HAP-1 (cell line): ENCODE measurements at regions not wholly inside any gene's neighbourhood (a gene's known extent, or its start where the extent isn't known, plus 50 kb on each side); places are given as distances from the start of the nearest gene placed in this dataset.

Source experiments
- DNase-seq, 2 experiments: peaks; one replicate each; pipeline ENCODE4 v3.0.0-alpha.2; 2016 to 2020; ENCODE audit warnings: low spot score in 2 of 2
- H3K27me3 ChIP-seq: fragments of 250-450 bp; sonication (Bioruptor Pico); 2 replicates; pipeline ENCODE4 v1.5.1; 2020; ENCODE audit warnings: low read depth, mild to moderate bottlenecking, moderate library complexity
- H3K36me3 ChIP-seq: fragments of 250-450 bp; sonication (Bioruptor Pico); replicated peaks from 2 replicates; pipeline ENCODE4 v1.5.1; 2020; ENCODE audit warnings: mild to moderate bottlenecking
- H3K4me1 ChIP-seq: fragments of 250-450 bp; sonication (Bioruptor Pico); 2 replicates; pipeline ENCODE4 v1.5.1; 2020; ENCODE audit warnings: mild to moderate bottlenecking
- H3K4me3 ChIP-seq: fragments of 250-450 bp; sonication (Bioruptor Pico); 2 replicates; pipeline ENCODE4 v1.5.1; 2020; ENCODE audit warnings: mild to moderate bottlenecking, moderate library complexity
- H3K9me3 ChIP-seq: fragments of 250-450 bp; sonication (Bioruptor Pico); 2 replicates; pipeline ENCODE4 v1.5.1; 2020; ENCODE audit warnings: mild to moderate bottlenecking, moderate library complexity
- in situ Hi-C: fragments of 300-500 bp; cut with MboI; formaldehyde crosslinking; loops from 3 replicates; pipeline ENCODE4 v1.14.3; 2020; ENCODE audit warnings: low sequenced_read_pairs, inconsistent platforms, mixed read lengths

DNA sequence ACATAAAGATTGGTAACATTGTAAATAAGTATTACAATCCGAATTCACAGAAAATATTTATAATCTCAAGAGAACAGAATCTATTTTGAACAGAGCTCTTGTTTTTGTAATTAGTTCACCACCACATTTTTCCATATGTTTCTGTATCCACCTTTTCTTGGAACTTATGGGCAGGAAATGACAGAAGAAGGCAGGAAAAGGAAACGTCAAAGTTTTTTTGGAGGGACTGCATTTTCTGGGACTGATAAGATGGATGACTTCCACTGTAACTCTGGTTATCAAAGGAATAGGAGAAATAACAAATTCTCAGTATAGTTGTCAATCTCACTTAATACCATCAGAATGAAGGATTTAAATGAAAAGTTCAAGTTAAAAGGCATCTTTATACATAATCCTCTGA is 75.1 kb upstream of the SMNDC1 start:
- H3K27me3 ChIP-seq, result peaks cover 2% of the 10 kb centered on the region; the same call in 1 of the 2 replicates
- no peaks in the 10 kb centered on the region for H3K4me1 ChIP-seq
- DNase-seq, result no peak
- no peaks in the 10 kb centered on the region for H3K36me3 ChIP-seq
- no peak overlapping the region for H3K4me3 ChIP-seq
- in situ Hi-C loops, result no loop called here
- H3K9me3 ChIP-seq, result no peaks in the 10 kb centered on the region

DNA sequence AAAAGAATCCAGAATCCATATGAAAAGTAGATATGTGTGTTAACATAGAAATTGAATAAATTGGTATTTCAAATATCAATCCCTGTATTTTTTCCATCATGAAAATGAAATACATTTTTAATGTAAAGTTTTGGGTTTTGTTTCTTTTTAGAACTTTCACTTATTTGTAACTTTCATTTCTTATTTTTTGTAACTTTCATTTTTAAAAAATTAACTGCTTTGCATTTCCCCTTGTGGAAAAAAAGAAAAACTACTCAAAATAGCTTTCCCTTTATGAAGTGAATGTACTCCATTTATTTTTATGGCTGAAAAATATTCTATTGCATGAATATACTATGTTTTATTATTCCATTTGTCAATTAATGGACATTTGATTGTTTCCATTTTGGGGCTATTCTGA is 75.6 kb upstream of the SMNDC1 start:
- Histone ChIP-seq H3K9me3 (no peaks in the 10 kb centered on the region), H3K36me3 (no peaks in the 10 kb centered on the region), H3K4me3 (no peak overlapping the region), H3K27me3 (peaks cover 2% of the 10 kb centered on the region; the same call in 1 of the 2 replicates), H3K4me1 (no peaks in the 10 kb centered on the region)
- in situ Hi-C loops, result no loop called here
- DNase-seq, result no peak

DNA sequence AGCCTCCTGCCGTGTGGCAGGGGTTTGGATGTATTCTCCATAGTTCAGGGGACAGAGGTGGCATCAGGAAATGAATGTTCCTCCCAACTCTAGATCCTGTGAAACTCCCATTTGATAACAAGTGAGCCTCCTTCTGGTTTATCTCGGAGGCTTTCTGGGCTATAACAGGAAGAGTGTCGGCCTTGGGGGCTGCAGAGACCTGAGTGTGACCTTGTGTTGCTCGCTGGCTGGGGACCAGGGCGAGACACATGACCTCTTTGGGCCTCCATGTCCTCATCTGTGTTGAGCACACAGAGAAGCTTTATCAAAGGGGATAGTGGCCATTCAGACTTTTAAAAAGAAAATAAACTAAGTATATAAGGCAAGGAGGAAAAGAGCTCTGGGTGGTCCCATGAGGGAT is 78.0 kb upstream of the SMNDC1 start:
- no peak for DNase-seq
- in situ Hi-C loops, result no loop called here
- Histone ChIP-seq H3K4me3 (no peak overlapping the region), H3K27me3 (peaks cover 2% of the 10 kb centered on the region; the same call in 1 of the 2 replicates), H3K4me1 (no peaks in the 10 kb centered on the region), H3K36me3 (no peaks in the 10 kb centered on the region), H3K9me3 (no peaks in the 10 kb centered on the region)

DNA sequence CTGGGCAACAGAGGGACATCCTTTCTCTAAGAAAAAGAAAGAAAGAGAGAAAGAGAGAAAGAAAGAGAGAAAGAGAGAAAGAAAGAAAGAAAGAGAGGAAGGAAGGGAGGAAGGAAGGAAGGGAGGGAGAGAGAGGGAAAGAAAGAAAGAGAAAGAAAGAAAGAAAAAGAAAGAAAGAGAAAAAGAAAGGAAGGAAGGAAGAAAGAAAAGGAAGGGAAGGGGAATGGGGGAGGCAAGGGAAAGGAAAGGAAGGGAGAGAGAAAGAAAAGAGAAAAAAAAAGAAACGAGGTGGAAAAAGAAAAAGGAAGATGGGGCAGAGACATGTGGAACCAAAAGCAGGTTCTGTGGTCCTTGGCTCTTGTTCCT is 82.9 kb upstream of the SMNDC1 start:
- Histone ChIP-seq H3K27me3 (no peaks in the 10 kb centered on the region), H3K4me3 (no peak overlapping the region), H3K9me3 (no peaks in the 10 kb centered on the region), H3K36me3 (no peaks in the 10 kb centered on the region), H3K4me1 (no peaks in the 10 kb centered on the region)
- no peak for DNase-seq
- in situ Hi-C loops, result no loop called here

DNA sequence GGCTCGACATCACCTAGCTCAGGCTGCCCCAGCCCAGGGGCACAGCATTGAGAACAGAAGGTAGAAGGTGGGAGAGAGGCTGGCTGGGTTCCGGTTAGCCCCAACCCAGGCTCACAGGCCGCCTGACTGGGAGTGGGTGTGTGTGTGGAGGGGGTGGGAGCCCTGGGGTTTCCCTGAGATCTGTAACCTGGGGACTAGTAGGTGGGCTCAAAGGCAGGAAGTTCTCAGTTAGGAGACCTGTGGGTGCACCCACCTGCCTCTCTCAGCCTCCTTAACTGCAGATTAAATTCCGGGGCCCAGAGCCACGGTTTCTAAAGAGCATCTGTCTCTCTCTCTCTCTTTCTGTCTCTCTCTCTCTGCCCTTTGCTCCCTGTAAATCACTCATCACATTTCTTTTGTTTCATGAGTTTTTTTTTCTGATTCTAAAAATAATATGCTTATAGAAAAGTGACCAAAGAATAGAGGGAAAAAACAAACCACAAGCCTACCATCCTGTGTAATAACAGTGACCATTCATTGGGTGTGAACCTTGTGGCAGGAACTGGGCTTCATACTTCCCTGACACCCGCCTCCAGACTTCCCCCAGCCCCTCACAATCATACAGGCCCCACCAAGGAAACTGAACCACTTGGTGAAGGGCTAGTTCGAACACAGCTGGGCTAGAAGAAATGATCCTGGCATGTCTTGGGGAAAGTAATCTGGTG is 83.4 kb upstream of the SMNDC1 start:
- H3K9me3 ChIP-seq, result no peaks in the 10 kb centered on the region
- no peak for DNase-seq
- no peaks in the 10 kb centered on the region for H3K27me3 ChIP-seq
- in situ Hi-C loops, result no loop called here
- H3K4me3 ChIP-seq, result no peak overlapping the region
- no peaks in the 10 kb centered on the region for H3K36me3 ChIP-seq
- no peaks in the 10 kb centered on the region for H3K4me1 ChIP-seq

DNA sequence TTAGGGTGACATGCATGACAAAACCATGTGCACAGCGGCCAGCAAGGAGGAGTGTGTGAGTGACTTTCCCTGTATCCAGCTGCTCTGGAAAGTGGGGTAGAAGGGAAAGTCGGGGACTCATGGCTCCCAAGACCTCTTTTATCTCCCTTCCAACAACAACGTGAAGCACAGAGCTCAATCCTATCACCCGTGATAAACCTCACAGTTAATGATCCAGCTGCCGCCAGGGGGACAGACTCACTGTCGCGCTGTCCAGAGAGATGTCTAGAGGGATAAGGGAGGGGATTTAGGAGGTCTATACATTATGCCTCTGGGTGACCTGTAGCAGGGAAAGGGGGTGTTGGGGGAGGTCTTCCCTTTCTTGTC is 84.0 kb upstream of the SMNDC1 start:
- no peak for DNase-seq
- no peaks in the 10 kb centered on the region for H3K27me3 ChIP-seq
- H3K4me1 ChIP-seq, result no peaks in the 10 kb centered on the region
- no peak overlapping the region for H3K4me3 ChIP-seq
- in situ Hi-C loops, result no loop called here
- no peaks in the 10 kb centered on the region for H3K9me3 ChIP-seq
- H3K36me3 ChIP-seq, result no peaks in the 10 kb centered on the region

DNA sequence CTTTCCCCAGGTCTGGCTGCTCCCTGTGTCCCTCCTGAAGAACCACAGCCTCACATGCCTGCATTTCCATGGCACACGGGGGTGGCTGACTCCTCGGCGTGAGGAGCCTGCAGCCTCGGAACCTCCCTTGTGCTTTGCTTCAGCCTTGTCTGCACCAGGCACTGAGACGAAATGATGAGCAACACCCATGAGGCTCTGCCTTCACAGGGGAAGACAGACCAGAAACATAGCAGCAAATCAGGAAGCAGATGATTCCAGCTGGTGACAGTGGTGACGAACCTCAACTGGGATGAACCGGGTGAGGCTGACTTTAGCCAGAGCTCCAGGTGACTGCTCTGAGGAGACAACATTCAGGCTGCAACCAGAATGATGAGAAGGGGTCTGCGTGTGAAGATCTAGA is 84.5 kb upstream of the SMNDC1 start:
- in situ Hi-C loops, result no loop called here
- H3K4me1 ChIP-seq, result no peaks in the 10 kb centered on the region
- no peaks in the 10 kb centered on the region for H3K36me3 ChIP-seq
- no peaks in the 10 kb centered on the region for H3K27me3 ChIP-seq
- no peak for DNase-seq
- H3K9me3 ChIP-seq, result no peaks in the 10 kb centered on the region
- no peak overlapping the region for H3K4me3 ChIP-seq

DNA sequence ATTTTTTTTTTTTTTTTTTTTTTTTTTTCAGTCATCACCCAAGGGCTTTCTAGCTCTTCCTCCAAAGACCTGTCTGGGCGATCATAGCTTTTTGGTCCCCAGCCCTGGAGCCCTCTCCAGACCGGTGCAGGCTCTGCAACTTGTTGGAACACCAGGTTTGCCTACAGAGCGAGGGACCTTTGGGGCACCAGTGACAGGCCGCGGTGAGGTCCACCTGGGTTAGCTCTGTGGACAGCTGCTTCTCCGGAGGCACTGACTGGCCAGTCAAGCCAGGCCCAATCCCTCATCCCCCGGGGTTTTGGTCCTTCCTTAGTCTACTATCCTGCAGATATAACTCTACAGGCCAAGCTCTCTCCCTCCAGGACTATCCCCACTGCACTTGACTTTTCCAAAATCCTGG is 86.8 kb upstream of the SMNDC1 start:
- Histone ChIP-seq H3K9me3 (no peaks in the 10 kb centered on the region), H3K36me3 (no peaks in the 10 kb centered on the region), H3K4me3 (no peak overlapping the region), H3K4me1 (no peaks in the 10 kb centered on the region), H3K27me3 (no peaks in the 10 kb centered on the region)
- in situ Hi-C loops, result no loop called here
- no peak for DNase-seq

DNA sequence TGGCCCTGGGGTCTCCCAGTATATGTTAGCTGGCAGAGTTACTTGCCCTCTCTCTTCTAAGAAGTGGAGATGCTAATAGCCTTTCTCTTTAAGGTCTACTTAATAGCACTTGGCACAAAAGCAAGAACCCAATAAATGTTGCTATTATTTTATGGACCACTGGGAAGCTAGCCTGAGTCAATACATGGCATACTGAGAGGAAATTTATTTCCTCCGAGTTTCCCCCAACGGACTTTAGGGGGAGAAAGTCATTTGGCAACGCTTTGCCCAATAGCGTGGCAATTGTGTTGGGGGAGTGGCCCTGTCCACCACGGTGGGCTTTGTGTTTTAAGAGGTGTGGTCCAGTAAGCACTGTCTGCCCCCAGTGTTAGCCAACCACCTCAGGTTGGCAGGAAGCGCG is 87.4 kb upstream of the SMNDC1 start:
- H3K4me1 ChIP-seq, result no peaks in the 10 kb centered on the region
- in situ Hi-C loops, result no loop called here
- no peak for DNase-seq
- no peaks in the 10 kb centered on the region for H3K27me3 ChIP-seq
- H3K36me3 ChIP-seq, result no peaks in the 10 kb centered on the region
- no peak overlapping the region for H3K4me3 ChIP-seq
- H3K9me3 ChIP-seq, result no peaks in the 10 kb centered on the region

DNA sequence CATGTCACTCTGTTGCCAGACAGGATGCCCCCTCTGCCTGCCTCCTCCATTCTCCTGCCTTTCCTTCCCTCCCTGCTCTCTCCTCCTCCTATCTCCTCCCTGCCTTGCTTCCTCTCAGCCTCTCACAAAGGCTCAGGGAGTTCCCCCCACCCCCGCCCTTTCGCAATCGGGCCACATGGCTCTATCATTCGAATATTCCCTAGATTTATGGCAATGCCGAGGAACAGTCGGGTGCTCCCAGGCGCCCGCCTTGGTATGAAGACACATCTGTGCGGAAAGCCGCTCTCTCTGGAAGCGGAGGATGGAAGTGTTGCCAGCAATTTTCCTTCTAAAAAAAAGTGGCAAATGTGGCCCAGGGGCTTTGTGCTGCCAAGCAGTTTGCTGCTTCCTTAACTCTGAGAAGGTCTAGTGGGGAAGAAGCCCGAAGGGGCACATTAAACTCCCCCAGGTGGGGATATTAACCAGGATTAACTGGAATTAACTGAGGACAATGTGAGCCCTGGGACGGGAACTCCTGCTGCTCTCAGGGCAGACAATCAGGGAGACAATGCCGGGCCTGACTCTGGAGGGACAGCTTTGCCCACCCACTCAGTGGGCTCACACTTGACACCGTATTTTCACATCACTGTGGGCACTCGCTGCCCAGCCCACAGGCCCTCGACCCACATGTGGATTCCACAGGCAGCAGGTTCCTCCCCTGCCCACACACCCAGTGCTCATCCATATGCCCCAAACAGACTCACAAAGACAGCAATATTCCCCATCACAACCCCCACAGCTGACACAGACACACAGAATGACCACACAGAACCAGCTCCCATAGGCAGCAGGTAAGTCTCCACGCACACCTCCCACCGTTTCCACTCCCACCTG is 88.4 kb upstream of the SMNDC1 start:
- in situ Hi-C loops, result no loop called here
- H3K36me3 ChIP-seq, result no peaks in the 10 kb centered on the region
- H3K27me3 ChIP-seq, result no peaks in the 10 kb centered on the region
- no peaks in the 10 kb centered on the region for H3K9me3 ChIP-seq
- H3K4me3 ChIP-seq, result no peak overlapping the region
- DNase-seq, result no peak
- no peaks in the 10 kb centered on the region for H3K4me1 ChIP-seq

DNA sequence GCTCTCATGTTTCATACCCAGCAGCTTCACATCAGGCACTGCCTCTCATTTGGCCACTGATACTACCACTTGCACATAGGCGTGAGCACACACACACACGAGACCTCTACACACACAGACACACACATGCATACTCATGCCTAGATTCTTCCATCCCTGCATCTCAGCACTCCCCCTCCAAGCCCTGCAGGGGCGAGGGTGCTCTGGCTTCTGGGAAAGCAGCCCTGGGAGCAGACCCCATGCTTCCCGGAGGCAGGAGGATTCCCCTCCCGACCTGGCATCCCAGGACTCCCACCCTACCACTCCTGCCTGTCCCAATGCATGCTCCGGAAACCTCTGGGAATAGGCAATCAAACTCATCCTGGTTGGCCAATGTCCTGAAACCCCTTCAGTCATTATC is 89.1 kb upstream of the SMNDC1 start:
- no peak overlapping the region for H3K4me3 ChIP-seq
- in situ Hi-C loops, result no loop called here
- H3K4me1 ChIP-seq, result no peaks in the 10 kb centered on the region
- DNase-seq, result no peak
- no peaks in the 10 kb centered on the region for H3K36me3 ChIP-seq
- H3K9me3 ChIP-seq, result no peaks in the 10 kb centered on the region
- no peaks in the 10 kb centered on the region for H3K27me3 ChIP-seq

DNA sequence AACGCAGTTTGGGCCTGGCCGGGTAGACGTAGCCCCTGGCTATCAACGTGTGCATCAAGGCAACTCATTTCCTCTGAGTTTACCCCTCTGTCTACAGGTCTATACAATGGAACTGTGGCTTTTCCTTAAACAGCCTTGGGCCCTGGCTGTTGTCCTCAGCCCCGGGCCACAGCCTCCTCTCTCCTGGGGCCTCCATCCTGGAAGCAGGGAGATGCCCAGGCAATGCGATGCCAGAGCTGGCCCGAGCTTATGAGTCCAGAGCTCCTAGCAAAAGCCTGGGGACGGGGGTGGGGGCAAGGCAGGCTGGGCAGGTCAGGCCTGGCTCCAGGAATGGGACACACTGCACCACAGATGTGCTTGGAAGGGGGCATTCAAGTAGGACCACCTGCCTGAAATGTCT is 89.6 kb upstream of the SMNDC1 start:
- in situ Hi-C loops, result no loop called here
- Histone ChIP-seq H3K27me3 (no peaks in the 10 kb centered on the region), H3K4me1 (no peaks in the 10 kb centered on the region), H3K4me3 (no peak overlapping the region), H3K36me3 (no peaks in the 10 kb centered on the region), H3K9me3 (no peaks in the 10 kb centered on the region)
- no peak for DNase-seq

DNA sequence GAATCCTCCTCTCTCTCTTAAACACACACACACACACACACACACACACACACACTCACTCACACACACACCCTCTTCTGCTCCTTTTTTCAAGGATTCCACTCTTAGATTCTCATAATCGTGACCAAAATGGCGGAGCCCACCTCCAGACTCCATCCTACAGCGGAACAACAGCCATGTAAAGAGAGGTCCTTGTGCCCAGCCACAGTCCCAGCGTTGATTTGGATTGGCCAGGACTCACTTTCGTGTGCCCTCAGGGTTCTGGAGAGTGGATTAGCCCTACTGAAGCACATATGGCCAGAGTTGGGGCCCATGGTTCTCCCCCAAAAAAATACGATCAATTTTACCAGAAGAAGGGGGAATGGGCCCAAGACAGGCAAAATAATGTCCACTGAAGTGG is 90.2 kb upstream of the SMNDC1 start:
- Histone ChIP-seq H3K9me3 (no peaks in the 10 kb centered on the region), H3K27me3 (no peaks in the 10 kb centered on the region), H3K4me3 (no peak overlapping the region), H3K4me1 (no peaks in the 10 kb centered on the region), H3K36me3 (no peaks in the 10 kb centered on the region)
- DNase-seq, result no peak
- in situ Hi-C loops, result no loop called here

DNA sequence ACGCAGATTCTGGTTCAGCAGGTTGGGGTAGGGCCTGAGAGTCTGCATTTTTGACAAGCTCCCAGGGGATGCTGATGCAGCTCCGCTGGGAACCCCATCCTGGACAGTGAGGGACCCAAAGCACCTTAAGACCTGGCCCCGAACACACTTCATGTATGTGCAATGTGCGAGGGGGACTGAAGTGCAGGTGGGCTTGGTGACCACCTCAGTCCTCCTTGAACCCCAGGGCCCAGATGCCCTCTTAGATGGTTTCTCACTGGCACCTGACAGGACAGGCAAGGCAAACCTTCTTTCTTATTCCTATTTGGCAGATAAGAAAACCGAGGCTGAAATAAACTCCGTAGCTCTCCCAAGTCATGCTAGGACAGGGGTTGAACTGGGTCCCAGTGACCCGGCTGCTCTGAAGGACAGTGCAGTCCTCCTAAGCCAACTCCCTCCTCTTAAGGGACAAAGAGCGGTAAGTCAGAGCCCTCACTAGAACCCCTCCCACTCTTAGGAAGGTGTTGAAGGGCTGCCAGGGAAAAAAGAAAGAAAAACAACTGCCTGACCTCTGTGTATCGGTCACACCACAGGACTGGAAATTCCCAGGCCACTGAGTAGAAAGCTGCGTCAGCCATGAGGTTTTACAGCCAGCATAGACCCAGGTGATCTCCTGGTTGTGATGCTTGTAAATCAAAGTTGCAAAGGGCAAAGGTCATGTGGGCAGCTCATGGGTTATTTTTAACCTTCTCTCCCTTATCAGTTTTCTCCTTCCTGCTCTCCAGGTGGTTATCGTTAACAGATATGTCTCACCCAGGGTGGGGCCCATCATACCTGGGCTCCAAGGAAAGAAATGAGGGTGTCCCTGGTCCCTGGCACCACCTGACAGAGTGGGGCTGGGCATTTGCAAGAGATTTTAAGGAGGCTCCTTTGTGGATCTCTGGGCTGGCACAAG is 90.9 kb upstream of the SMNDC1 start:
- Histone ChIP-seq H3K9me3 (no peaks in the 10 kb centered on the region), H3K27me3 (no peaks in the 10 kb centered on the region), H3K4me3 (no peak overlapping the region), H3K36me3 (no peaks in the 10 kb centered on the region), H3K4me1 (no peaks in the 10 kb centered on the region)
- DNase-seq, result no peak
- in situ Hi-C loops, result no loop called here
